ENCODE measurements at regions not wholly inside any gene's neighbourhood (a gene's known extent, or its start where the extent isn't known, plus 50 kb on each side); places are given as distances from the start of the nearest gene placed in this dataset.
A peak's percentile ranks its signal among the peaks of the same experiment; 100 is the strongest.

DNA sequence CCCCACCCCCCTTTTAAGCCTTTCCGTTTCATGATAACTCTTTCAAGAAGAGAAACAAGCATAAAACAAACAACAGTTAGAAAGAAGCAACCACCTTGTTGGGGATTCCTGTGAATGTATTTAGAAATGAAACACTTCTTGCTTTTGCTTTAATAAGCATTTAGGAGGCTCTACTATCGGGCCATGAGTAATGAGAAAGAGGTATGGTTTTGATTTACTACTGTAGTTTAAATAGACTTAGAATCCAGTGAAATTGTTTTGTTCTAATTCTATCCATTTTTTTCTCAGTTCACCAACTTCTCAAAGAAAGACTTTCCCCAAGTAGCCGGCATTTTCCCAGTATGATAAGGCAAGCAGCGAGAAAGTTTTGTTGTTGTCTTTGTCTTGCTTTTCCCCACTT is 168.7 kb upstream of the HABP2 start:
- H3K27ac ChIP-seq (ENCODE audit: low read length), result no peak overlapping the region
- Mint-ChIP-seq H3K36me3 (no peaks in the 10 kb centered on the region), H3K9me3 (no peaks in the 10 kb centered on the region), H3K4me3 (no peak overlapping the region), H3K4me1 (peaks cover 20 to 31% of the 10 kb centered on the region in 2 donors), H3K27ac (no peak overlapping the region), H3K27me3 (ENCODE audit: low read depth in 2 of 2) (peaks cover 0 to 4% of the 10 kb centered on the region in 2 donors)
- WGBS (ENCODE audit: insufficient coverage), result 100% methylated on average over 2 of the region's 4 CpGs
- TF ChIP-seq, protein P1, sequence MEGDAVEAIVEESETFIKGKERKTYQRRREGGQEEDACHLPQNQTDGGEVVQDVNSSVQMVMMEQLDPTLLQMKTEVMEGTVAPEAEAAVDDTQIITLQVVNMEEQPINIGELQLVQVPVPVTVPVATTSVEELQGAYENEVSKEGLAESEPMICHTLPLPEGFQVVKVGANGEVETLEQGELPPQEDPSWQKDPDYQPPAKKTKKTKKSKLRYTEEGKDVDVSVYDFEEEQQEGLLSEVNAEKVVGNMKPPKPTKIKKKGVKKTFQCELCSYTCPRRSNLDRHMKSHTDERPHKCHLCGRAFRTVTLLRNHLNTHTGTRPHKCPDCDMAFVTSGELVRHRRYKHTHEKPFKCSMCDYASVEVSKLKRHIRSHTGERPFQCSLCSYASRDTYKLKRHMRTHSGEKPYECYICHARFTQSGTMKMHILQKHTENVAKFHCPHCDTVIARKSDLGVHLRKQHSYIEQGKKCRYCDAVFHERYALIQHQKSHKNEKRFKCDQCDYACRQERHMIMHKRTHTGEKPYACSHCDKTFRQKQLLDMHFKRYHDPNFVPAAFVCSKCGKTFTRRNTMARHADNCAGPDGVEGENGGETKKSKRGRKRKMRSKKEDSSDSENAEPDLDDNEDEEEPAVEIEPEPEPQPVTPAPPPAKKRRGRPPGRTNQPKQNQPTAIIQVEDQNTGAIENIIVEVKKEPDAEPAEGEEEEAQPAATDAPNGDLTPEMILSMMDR (IDR thresholded peaks at IDR 0.05), result no peak
- no peaks in the 10 kb centered on the region for H3K36me3 ChIP-seq (ENCODE audit: control insufficient read depth, insufficient read depth, low read length)
- H3K27me3 ChIP-seq (ENCODE audit: control insufficient read depth, insufficient read depth, low read length), result no peaks in the 10 kb centered on the region
- DNase-seq (no peak), ATAC-seq (no peak)
- intact Hi-C loops (cut with micrococcal nuclease), result loop anchor here (2.0 to 5.0 kb wide), 2 partner anchors 432 to 909 kb away; partner anchors contain the start of gene TCF7L2
- peaks cover 13% of the 10 kb centered on the region for H3K4me1 ChIP-seq (ENCODE audit: control insufficient read depth, insufficient read depth, low read length)
- no peaks in the 10 kb centered on the region for H3K9me3 ChIP-seq (ENCODE audit: control insufficient read depth, insufficient read depth, low read length)
- no peak overlapping the region for H3K4me3 ChIP-seq (ENCODE audit: low read length)

DNA sequence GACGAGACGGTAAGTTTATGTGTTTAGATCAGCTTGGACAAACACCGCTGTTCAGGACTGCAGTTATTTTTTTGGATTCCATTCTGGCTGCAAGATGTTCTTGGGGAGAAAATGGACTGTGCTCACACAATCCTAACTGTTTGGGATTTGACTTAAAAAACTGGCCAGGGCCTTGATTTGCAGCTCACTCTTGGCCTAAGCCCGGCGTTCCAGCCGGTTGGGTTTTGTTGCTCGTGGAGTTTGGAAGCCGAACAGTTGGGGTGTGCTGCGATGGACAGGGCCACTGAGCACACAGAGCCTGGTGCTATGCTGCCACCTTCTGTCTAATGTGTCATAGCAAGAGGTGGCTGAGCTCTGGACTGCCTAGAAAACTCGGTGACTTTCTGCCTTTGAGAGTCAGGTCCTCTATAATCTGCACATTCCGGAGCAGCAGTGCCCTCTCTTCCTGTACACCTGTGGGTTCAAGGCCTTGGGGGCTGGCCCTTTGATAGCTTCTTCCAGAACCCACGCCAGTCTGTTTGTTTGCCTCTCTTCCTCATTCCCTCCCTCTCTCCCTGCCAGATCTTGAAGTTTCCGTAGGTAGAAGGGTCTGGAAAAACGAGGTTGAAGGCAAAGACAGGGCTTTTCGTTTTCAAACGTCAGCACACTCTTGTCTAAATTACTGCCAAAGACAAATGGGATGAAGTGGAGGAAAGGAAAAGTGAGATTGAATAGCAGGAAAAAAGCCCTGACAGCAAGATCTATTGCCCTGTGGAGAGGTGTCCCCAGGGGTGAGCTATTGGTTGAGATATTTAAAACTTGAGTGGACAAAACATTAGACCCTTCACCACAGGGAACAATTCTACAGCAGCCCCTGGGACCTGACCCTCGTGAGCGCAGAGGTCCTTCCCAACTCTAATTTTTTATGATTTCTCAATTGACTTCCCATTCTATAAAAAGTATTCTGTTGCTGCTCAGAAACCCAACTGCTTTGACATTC is 167.5 kb upstream of the HABP2 start:
- Mint-ChIP-seq H3K27me3 (ENCODE audit: low read depth in 2 of 2) (peaks cover 0 to 4% of the 10 kb centered on the region in 2 donors), H3K4me3 (peak overlapping the region; percentile 49), H3K4me1 (peaks cover 20 to 31% of the 10 kb centered on the region in 2 donors), H3K36me3 (no peaks in the 10 kb centered on the region), H3K9me3 (no peaks in the 10 kb centered on the region), H3K27ac (peak overlapping the region in 1 of 2 donors; percentile 8)
- TF ChIP-seq, protein P1 (IDR thresholded peaks at IDR 0.05), result peak; percentile 78
- Histone ChIP-seq H3K27ac (ENCODE audit: low read length) (no peak overlapping the region), H3K27me3 (ENCODE audit: control insufficient read depth, insufficient read depth, low read length) (no peaks in the 10 kb centered on the region), H3K9me3 (ENCODE audit: control insufficient read depth, insufficient read depth, low read length) (no peaks in the 10 kb centered on the region), H3K4me1 (ENCODE audit: control insufficient read depth, insufficient read depth, low read length) (peaks cover 13% of the 10 kb centered on the region), H3K36me3 (ENCODE audit: control insufficient read depth, insufficient read depth, low read length) (no peaks in the 10 kb centered on the region), H3K4me3 (ENCODE audit: low read length) (no peak overlapping the region)
- ATAC-seq (peak; percentile 90 to 94 (median 92)), DNase-seq (peak; percentile 49 to 84)
- 26% methylated on average over 18 of the region's 18 CpGs for WGBS (ENCODE audit: insufficient coverage)
- intact Hi-C loops (cut with micrococcal nuclease), result loop anchor here (1.0 to 2.0 kb wide), 2 partner anchors 664 to 911 kb away; no protein-coding TSS in a partner anchor

DNA sequence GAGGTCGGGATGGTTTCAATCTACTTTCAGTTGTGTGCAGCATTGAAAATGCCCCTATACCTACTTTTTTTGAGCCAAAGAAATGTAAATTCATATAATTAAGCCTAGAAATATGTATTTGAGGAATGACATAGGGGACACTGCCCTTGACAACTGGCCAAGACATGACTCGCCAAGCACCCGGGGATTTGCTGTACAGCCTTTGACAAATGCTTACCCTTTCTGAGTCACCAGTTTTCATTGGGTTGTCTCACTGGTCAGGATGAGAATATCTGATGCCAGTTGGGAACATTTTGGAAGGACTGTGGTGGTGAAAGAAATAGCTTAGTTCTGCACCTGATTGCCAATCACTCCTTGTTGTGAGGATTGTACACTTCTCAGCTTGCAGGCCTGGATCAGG is 166.8 kb upstream of the HABP2 start:
- H3K4me1 Mint-ChIP-seq, result peaks cover 20 to 31% of the 10 kb centered on the region in 2 donors
- ATAC-seq, result no peak
- peaks cover 0 to 4% of the 10 kb centered on the region in 2 donors for H3K27me3 Mint-ChIP-seq (ENCODE audit: low read depth in 2 of 2)
- intact Hi-C loops (cut with micrococcal nuclease), result no loop called here
- H3K9me3 Mint-ChIP-seq, result no peaks in the 10 kb centered on the region
- Histone ChIP-seq H3K27me3 (ENCODE audit: control insufficient read depth, insufficient read depth, low read length) (no peaks in the 10 kb centered on the region), H3K27ac (ENCODE audit: low read length) (no peak overlapping the region), H3K9me3 (ENCODE audit: control insufficient read depth, insufficient read depth, low read length) (no peaks in the 10 kb centered on the region), H3K4me3 (ENCODE audit: low read length) (no peak overlapping the region), H3K36me3 (ENCODE audit: control insufficient read depth, insufficient read depth, low read length) (no peaks in the 10 kb centered on the region), H3K4me1 (ENCODE audit: control insufficient read depth, insufficient read depth, low read length) (peaks cover 13% of the 10 kb centered on the region)
- no peaks in the 10 kb centered on the region for H3K36me3 Mint-ChIP-seq
- no peak overlapping the region for H3K27ac Mint-ChIP-seq
- no peak overlapping the region for H3K4me3 Mint-ChIP-seq
- WGBS (ENCODE audit: insufficient coverage), result 64% methylated on average over 3 of the region's 3 CpGs
- TF ChIP-seq, protein P1 (IDR thresholded peaks at IDR 0.05), result no peak
- no peak for DNase-seq

Data from natural killer cell (primary cell).